ENCODE measurements at regions not wholly inside any gene's neighbourhood (a gene's known extent, or its start where the extent isn't known, plus 50 kb on each side); places are given as distances from the start of the nearest gene placed in this dataset.

GRCh38 chr20:41996951-41997350, 378.8 kb upstream of the CHD6 start:
- no peaks in the 10 kb centered on the region for H3F3A ChIP-seq (replicated peaks; ENCODE audit: low read depth)
- H3K27ac ChIP-seq (ENCODE audit: low read depth) = no peak overlapping the region
- no peak overlapping the region for H2AFZ ChIP-seq
- H3K27me3 Mint-ChIP-seq (ENCODE audit: insufficient read depth, low read depth, poor library complexity) = peaks cover 10% of the 10 kb centered on the region
- H3K4me3 Mint-ChIP-seq = no peak overlapping the region
- no peaks in the 10 kb centered on the region for H3K4me1 ChIP-seq (ENCODE audit: insufficient read depth)
- TF ChIP-seq ZNF462 (CRISPR knock-in tag; IDR thresholded peaks at IDR 0.05) (no peak), ZNF331 (CRISPR knock-in tag; IDR thresholded peaks at IDR 0.05; ENCODE audit: low read depth) (no peak), REST (IDR thresholded peaks at IDR 0.05; ENCODE audit: unreplicated experiment) (no peak), ETS1 (IDR thresholded peaks at IDR 0.05) (no peak), STAT1 (IDR thresholded peaks at IDR 0.05; ENCODE audit: unreplicated experiment) (no peak), JUNB (IDR thresholded peaks at IDR 0.05; ENCODE audit: unreplicated experiment) (no peak)
- H3K36me3 ChIP-seq (ENCODE audit: insufficient read depth) = no peaks in the 10 kb centered on the region
- no peak overlapping the region for H3K4me2 ChIP-seq
- no peak overlapping the region for H3K4me3 ChIP-seq
- ATAC-seq = no peak
- peaks cover 40% of the 10 kb centered on the region for H3K36me3 Mint-ChIP-seq (ENCODE audit: low read depth)
- no peaks in the 10 kb centered on the region for H3K27me3 ChIP-seq (ENCODE audit: insufficient read depth)
- no peak overlapping the region for H3K27ac Mint-ChIP-seq
- H4K20me1 ChIP-seq (replicated peaks; ENCODE audit: insufficient read depth) = no peaks in the 10 kb centered on the region
- no peaks in the 10 kb centered on the region for H3K79me2 ChIP-seq (replicated peaks; ENCODE audit: insufficient read depth)
- H3K9me2 ChIP-seq (ENCODE audit: insufficient read depth) = no peaks in the 10 kb centered on the region
- DNase-seq (ENCODE audit: low spot score) = no peak
- peaks cover 91% of the 10 kb centered on the region for H3K9me3 Mint-ChIP-seq
- no peaks in the 10 kb centered on the region; the same call in 2 of the 3 replicates for H3K4me1 Mint-ChIP-seq
